Activated CD4-positive, alpha-beta T cell treated with anti-CD3 and anti-CD28 coated beads, Interleukin-2, amount 50 U/mL, for 1 hour (primary cell): ENCODE measurements at regions not wholly inside any gene's neighbourhood (a gene's known extent, or its start where the extent isn't known, plus 50 kb on each side); places are given as distances from the start of the nearest gene placed in this dataset.
"Not testable (repeated sequence)": the region's sequence is repeated elsewhere in the genome, so short reads cannot be mapped to it uniquely, and the experiment has no call there.

Experiments
- DNase-seq: peaks from one replicate; pipeline ENCODE4 v3.0.0-alpha.2; 2020

- DNase-seq = no peak
These were observed 1118.9 kb upstream of the CELF2 start for GRCh38 chr10:9898633-9899395.

- no peak for DNase-seq
These were observed 1116.9 kb upstream of the CELF2 start for GRCh38 chr10:9900751-9901150.

- DNase-seq = no peak
These were observed 1115.7 kb upstream of the CELF2 start for GRCh38 chr10:9901971-9902370.

- DNase-seq = no peak
These were observed 1107.2 kb upstream of the CELF2 start for GRCh38 chr10:9910446-9910845.

GRCh38 chr10:9911488-9911887, 1106.2 kb upstream of the CELF2 start:
- no peak for DNase-seq

GRCh38 chr10:9913876-9914514, 1103.7 kb upstream of the CELF2 start:
- no peak for DNase-seq

GRCh38 chr10:9921544-9921943, 1096.1 kb upstream of the CELF2 start:
- DNase-seq = no peak

GRCh38 chr10:9922126-9922870, 1095.4 kb upstream of the CELF2 start:
- DNase-seq = no peak

- DNase-seq = no peak
These were observed 1091.7 kb upstream of the CELF2 start for GRCh38 chr10:9926003-9926402.

GRCh38 chr10:9926881-9927280, 1090.8 kb upstream of the CELF2 start:
- no peak for DNase-seq

- no peak for DNase-seq
These were observed 1078.0 kb upstream of the CELF2 start for GRCh38 chr10:9939716-9940115.

GRCh38 chr10:9944690-9945089, 1073.0 kb upstream of the CELF2 start:
- no peak for DNase-seq

GRCh38 chr10:9950070-9950469, 1067.6 kb upstream of the CELF2 start:
- DNase-seq = no peak

- DNase-seq = no peak
These were observed 1066.0 kb upstream of the CELF2 start for GRCh38 chr10:9951481-9952257.

- DNase-seq = no peak
These were observed 1060.3 kb upstream of the CELF2 start for GRCh38 chr10:9957351-9957750.

GRCh38 chr10:9957876-9958275, 1059.8 kb upstream of the CELF2 start:
- DNase-seq = not testable (repeated sequence)

GRCh38 chr10:9965341-9965740, 1052.3 kb upstream of the CELF2 start:
- no peak for DNase-seq

- no peak for DNase-seq
These were observed 1030.9 kb upstream of the CELF2 start for GRCh38 chr10:9986786-9987185.

- no peak for DNase-seq
These were observed 1030.5 kb upstream of the CELF2 start for GRCh38 chr10:9987197-9987596.

- DNase-seq = no peak
These were observed 1025.0 kb upstream of the CELF2 start for GRCh38 chr10:9992661-9993060.

- no peak for DNase-seq
These were observed 1023.5 kb upstream of the CELF2 start for GRCh38 chr10:9994131-9994530.

GRCh38 chr10:9999627-10000026, 1018.0 kb upstream of the CELF2 start:
- DNase-seq = no peak

- DNase-seq = no peak
These were observed 1009.7 kb upstream of the CELF2 start for GRCh38 chr10:10007957-10008356.
